Endothelial cell of umbilical vein (primary cell): ENCODE measurements at regions not wholly inside any gene's neighbourhood (a gene's known extent, or its start where the extent isn't known, plus 50 kb on each side); places are given as distances from the start of the nearest gene placed in this dataset.

Source experiments
- CTCF ChIP-seq, 2 donors: IDR thresholded peaks; 1 replicate in 1 of 2; 2 replicates in 1 of 2; pipeline ENCODE4 v1.5.1; 2011; ENCODE audit warnings: low read length in 2 of 2, mild to moderate bottlenecking in 2 of 2, moderate library complexity in 2 of 2, control low read depth in 1 of 2, inconsistent platforms in 1 of 2, low read depth in 1 of 2; ENCODE audit not compliant: insufficient read depth in 1 of 2; ENCODE audit errors: extremely low read depth in 1 of 2
- EZH2 ChIP-seq: IDR thresholded peaks from 2 replicates; pipeline ENCODE4 v1.6.1; 2012; ENCODE audit warnings: borderline replicate concordance, low read depth, mild to moderate bottlenecking, moderate library complexity, low read length, inconsistent platforms; ENCODE audit not compliant: severe bottlenecking
- MAX ChIP-seq: IDR thresholded peaks from 2 replicates; pipeline ENCODE4 v1.6.1; 2011; ENCODE audit not compliant: insufficient read depth, insufficient read length
- POLR2A ChIP-seq: IDR thresholded peaks from 2 replicates; pipeline ENCODE4 v1.6.1; 2012; ENCODE audit warnings: low read depth, mild to moderate bottlenecking, control low read depth, low read length
- POLR2AphosphoS5 ChIP-seq: IDR thresholded peaks from 2 replicates; pipeline ENCODE4 v1.6.1; 2012; ENCODE audit warnings: low read depth, mild to moderate bottlenecking, control low read depth, low read length, moderate library complexity; ENCODE audit not compliant: insufficient read depth

DNA sequence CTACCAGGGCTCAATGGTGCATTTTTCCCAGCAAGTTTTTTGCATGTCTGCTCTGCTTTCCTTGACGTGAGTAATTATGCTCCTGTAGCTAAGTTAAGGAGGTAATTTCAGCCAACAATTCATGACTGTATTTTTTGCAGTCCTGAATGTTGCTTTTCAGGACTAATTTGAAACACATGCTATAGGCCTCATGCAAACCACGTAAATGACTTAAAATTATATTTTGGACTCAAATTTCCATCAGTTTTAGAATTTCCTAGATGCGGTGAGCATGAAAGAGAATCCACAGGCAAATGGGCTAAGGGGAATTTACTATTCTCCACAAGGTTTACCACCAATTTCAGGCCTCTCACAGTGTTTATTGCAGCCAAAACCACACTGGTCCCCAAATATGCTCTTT, 589.9 kb upstream of the LRRTM1 start:
- TF ChIP-seq EZH2 (no peak), CTCF (IDR thresholded peaks at IDR 0.05; ENCODE audit: extremely low read depth in 1 of 2, insufficient read depth in 1 of 2, low read depth in 1 of 2, low read length in 2 of 2) (no peak), POLR2AphosphoS5 (no peak), POLR2A (no peak), MAX (no peak)
